HG02938 (cell line): ENCODE measurements at regions not wholly inside any gene's neighbourhood (a gene's known extent, or its start where the extent isn't known, plus 50 kb on each side); places are given as distances from the start of the nearest gene placed in this dataset.

Experiments
- ATAC-seq: cut with Tn5 transposase; IDR thresholded peaks from one replicate; pipeline ENCODE4 v1.9.1; 2021; ENCODE audit warnings: mild to moderate bottlenecking, moderate library complexity; ENCODE audit not compliant: unreplicated experiment

DNA sequence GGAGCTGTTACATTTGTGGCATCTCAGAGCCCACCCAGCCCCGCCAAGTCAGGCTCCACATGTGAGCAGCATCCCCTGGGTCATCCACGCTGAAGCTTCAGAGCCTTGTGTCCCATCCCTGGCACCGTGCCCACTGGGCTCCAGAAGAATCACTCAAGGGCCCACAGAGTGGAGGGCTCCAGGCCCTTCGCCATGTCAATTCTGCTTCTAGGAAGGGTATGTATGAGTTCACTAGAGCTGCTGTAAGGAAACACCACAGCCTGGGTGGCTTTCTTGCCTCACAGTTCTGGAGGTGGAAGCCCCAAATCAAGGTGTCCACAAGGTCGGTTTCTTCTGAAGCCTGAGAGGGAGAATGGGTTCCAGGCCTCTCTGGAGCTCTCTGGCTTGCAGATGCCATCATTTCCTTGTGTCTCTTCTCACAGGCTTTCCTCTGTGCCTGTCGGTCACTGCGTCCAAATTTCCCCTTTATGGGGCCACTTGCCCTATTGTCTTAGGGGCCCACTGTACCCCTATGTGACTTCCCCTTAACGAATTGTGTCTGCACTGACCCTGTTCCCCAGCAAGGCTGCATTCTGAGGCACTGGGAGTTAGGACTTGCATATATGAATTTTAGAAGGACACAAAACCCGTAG lies 1476.0 kb downstream of the TBC1D22A start:
- ATAC-seq = no peak

DNA sequence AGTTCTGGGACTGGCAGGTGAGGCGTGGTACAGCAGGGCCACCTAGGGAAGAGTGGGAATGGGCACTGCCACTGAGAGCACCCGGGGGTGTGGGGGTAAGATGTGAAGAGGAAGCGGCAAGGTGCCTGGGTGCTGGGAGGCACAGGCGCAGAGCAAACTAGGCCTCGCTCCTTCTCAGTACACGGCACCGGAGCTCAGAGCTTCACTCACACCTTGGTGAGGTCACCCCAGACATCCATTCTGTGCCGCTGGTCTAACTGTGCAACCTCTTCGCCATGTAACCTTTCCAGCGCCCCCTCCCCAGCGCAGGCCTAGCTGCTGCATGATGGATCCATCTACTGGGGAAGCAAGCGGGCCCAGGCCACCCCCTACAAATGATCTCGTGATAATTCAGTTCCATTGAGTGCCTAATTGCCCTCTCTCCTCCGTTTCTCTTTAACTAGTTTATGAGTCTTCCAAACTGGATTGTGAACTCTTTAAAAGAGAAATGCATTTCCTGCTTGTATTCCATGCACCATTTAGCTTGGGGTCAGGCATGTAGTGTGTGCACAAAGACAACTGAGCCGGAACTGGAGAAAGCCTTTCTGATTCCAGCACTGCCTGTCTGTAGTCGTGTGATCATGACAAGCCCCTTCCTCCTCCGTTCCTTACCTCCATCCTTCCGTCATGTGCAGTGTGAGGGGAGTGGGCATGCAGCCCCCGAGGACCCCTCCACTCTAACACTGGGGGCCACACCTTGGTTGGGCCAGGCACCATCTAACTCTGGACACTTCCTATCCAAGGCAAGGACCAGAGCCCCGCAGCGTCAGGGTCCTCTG lies 1475.2 kb downstream of the TBC1D22A start:
- ATAC-seq = no peak

DNA sequence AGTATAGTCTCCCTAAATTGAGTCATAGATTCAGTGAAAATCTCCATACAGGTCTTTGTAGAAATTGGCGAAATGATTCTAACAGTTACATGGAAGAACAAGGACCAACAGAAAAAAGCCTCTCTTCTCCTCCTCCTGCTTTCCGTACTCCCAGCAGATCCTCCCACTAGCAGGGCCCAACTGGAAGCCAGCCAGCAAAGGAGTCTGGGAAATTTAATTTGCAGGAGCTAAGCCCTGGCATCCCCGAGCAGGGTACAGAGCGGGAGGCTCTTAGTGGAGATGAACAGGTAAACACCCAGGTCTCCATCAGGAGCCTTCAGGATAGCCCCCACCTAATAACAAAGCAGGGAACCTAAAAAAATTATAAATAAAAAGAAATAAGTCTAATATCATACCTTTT lies 1473.8 kb downstream of the TBC1D22A start:
- no peak for ATAC-seq

DNA sequence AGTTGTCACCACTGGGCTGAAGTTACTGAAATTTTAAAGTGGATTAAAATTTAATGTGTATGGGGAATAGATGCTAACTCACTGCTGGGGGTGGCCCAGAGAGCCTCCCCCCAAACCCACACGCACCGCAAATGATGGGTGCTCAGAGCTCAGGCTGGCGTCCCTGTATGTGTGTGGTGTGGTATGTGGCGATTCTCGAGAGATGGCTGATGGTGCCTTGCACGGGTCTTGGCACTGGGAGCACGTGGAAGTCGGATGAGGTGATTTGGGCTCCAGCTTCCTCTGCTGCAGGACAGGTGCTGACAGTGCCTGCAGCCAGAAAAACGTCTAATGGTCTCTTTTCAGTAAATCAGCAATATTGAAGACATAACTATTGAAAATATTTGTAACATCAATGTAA lies 1473.3 kb downstream of the TBC1D22A start:
- no peak for ATAC-seq

DNA sequence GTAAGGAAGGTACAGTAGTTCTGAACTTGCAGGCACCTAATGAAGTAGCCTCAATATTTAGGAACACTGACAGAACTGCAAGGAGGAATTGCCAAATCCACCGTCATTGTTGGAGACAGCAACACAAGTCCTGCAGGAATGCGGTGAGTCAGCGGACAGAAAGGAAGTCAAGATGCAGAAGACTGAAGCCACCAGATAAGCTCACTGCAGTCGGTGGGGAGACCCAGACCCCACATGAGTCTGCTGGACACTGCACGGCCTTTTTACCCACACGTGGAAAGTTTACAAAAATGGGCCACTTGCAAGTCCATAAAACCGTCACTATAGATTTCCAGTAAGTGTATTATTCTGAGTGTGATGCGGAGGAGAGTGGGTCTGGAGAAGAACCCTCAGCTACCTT lies 1471.6 kb downstream of the TBC1D22A start:
- ATAC-seq = no peak

DNA sequence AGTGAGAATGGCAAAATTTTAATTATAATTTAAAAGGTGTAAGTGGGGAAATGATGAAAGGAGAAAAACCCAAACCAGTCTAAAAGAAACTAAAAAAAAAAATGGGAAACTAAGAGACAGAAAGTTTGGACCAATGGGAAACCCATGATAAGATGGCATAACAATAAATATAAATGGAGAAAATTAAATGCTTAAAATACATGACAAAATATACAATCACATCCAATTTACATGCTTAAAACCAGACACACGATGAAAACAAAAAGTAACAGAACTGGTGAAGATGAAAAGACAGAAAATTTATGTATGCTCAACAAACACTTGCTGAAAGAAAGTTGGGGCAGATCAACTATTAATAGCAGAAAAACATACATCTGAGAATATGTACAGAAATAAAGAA lies 1471.1 kb downstream of the TBC1D22A start:
- no peak for ATAC-seq

DNA sequence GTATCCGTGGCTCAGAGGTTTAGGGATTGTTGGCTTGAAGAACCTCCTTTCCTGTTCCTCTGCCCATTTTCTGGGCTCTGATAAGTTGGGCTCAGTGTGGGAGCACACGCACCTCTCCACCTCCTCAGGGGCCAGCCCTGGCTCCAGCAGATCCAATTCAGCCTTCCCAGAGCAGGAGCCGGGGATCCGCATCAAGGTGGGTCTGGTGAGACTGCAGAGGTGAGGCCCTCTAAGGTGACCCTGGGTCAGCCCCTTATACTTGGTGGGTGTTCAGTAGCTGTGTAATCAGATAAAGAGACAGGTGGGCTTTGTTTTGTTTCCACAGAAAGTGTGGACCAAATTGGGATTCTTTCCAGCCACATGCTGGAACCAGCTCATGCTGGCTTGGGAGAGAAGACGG lies 1466.0 kb downstream of the TBC1D22A start:
- ATAC-seq = no peak

DNA sequence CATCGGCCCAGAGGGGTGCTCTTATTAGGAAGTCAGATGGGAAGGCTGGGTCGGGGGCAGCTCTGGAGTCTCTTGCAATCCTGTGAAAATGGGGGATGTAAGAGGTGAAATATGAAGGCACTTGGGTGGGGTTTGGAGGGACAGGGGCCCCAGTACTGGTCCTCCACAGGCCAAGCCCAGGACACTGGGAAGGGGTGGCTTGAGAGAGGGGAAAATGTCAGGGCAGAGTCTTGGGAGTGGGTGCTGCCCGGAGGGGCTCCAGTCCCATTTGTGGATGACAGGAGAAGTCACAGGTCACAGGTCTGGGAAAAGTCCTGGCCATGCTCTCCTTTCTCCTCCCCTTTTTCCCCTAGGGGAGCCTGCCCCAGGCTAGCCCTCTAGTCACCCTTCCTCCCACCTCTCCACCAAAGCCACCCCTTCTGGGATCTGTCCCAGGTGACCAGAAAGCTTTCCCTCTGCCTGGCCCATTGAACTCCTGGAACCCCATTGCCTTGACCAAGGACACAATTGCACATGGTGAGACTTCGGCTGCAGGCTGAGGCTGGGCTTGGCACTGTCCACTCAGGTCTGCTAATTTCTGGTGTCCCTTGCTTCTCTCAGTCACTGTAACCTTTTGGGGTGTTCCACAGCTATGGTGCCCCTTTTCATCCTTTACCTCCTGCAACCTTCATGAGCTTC lies 1465.0 kb downstream of the TBC1D22A start:
- no peak for ATAC-seq

DNA sequence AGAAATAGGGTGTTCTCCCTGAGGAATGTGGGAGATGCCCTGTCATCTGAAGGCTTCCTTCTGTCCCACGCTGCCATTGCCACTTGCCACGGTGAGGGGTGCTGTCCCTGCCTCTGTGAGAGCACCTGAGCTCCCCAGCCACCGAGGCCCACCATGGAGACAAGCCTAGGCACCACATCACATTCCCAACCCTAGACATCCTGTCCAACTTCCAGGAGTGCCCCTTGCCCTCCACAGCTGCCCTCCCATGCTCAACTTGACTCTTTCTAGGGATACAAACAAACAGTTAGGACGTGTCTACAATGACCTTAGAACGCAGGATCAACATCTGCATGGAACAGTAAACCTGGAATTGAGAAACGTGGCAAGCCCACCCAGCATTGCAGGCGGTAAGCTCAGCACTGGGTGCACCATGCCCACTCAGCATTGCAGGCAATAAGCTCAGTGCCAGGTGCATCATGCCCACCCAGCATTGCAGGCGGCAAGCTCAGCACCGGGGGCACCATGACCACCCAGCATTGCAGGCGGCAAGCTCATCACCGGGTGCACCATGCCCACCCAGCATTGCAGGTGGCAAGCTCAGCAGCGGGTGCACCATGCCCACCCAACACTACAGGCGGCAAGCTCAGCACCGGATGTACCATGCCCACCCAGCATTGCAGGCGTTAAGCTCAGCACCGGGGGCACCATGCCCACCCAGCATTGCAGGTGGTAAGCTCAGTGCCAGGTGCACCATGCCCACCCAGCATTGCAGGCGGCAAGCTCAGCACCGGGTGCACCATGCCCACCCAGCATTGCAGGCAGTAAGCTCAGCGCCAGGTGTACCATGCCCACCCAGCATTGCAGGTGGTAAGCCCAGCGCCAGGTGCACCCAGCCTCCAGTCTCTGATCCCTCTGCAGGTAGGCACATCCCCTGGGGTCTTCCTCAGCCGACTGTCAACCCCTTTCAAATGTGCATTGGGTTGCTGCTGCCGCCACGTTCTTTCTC lies 1463.9 kb downstream of the TBC1D22A start:
- no peak for ATAC-seq

DNA sequence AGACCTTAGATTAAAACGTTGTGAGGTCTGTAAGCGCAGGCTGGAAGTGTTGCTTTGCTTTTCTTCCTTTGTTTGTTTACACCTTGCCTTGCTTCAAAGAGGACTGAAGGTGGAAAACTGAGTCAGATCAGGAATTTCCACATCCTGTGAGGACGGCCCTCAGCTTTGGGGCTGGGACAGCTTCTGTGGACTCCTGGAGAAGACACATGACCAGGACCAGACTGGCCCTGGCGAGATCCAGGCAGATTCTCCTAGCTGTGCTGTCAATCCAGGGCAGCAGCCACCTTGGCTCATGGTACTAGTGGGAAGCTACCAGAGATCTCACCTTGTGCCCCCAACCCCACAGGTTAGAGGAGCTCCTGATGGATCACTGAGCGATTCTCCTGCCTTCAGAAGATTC lies 1461.9 kb downstream of the TBC1D22A start:
- ATAC-seq = no peak

DNA sequence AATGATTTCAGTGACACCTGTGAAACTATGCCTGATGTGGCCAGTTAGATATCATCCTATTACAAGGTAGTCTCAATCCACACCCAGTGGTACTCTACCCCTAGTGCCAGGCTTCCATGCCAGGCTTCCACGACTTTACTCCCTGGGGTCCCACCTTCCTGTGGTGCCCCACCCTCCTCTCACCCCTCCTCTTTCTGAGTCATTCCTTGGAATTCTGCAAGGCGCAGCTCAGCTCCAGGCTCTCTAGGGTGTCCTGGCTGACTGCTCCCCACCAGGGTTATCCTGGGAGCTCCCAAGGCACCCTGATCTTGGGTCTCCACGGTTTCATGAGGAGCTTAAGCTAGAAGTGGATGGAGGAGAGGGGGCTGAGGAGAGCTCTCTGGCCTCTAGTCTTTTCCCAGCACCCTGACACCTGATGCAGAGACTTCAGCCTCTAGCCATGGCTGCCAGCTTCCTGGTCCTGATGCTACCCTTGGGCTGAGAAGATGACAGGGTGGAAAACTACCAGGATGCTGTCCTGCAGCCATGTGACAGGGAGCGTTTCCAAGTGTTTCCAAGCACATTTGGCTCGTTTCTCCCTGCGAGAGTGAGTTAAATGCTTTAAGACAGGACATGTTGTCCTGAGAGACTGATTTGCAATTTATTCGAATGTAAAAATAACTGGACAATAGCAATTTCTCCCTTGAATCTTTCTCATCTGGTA lies 1461.2 kb downstream of the TBC1D22A start:
- no peak for ATAC-seq

DNA sequence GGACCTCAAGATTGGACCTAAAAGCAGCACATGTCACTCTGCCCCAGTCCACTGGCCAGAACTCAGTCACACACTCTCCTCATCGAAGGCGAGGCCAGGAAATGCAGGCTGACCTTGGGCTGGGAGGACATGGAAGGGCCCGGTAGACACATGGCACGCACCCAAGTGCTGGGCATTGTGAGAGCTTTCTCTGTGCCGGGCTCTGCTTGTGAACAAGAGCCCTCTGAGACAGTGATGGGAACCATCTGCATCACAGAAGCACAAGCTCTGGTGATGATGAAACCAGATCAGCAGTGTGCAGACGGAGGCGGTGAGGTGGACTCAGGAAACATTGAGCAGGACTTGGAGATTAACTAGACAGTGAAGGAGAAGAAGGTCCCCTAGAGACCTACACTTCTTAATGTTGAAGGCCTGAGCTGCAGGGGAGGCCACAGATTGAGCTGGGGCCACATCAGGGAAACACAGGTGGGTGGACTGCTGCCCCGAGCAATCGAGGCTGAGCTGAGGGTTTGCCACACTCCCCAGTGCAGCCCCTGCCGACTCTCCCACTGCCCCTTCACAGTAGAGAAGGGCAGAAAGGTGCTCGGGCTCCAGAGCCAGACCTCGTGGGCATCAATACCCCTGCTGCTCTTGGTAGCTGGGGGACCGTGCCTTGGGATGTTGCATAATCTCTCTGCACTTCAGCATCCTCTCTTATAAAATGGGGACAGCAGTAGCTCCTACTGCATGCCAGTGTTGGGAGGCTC lies 1460.5 kb downstream of the TBC1D22A start:
- no peak for ATAC-seq

DNA sequence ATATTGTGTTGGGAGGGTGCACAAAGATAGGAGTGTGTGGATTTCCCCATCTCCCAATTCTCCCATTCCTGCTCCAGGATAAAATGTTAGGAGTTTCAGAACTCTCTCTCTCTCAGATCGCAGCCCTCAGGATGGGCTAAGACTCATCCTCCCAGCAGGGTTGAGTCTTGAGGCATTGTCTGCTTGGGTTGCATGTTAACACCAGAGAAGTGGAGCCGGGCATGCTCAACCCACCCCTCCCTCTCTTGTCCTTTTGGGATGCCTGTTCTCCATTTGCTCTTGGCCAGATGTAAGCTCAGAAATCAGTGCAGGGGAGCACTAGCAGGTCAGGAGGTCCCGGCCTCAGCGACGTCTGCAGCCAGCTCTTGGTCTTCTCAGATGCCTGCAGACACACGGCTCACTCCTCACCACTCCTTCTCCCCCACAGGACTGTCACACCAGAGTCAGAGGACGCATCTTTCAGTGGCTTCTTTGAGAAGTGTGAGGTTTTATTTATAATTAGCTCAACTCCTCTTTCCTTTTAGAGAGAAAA lies 1456.5 kb downstream of the TBC1D22A start:
- no peak for ATAC-seq

DNA sequence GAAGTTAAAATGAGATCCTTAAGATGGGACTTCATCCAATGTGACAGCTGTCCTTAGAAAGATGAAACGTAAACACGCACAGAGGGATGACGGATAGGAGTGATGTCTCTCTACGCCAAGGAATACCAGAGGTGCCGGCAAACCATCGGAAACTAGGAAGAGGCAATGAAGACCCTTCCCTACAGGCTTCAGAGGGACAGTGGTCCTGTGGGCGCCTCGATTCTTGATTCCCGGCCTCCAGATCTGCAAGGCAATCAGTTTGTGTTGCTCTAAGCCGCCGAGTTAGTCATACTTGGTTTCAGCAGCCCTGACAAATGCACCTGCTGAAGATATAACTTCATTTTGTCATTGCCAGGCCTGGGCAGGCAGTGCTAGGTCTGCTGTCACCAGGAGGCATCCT lies 1455.1 kb downstream of the TBC1D22A start:
- ATAC-seq = no peak

DNA sequence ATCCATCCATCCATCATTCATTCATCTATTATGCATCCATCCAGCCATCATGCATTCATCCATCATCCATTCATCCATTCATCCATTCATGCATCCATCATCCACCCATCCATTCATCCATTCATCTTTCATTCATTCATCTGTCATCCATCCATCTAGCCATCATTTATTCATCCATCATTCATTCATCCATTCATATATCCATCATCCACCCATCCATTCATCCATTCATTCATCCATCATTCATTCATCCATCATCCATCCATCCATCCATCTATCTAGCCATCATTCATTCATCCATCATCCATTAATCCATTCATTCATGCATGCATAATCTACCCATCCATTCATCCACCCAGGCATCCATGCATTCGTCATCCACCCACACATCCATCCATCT lies 1450.3 kb downstream of the TBC1D22A start:
- ATAC-seq = no peak

DNA sequence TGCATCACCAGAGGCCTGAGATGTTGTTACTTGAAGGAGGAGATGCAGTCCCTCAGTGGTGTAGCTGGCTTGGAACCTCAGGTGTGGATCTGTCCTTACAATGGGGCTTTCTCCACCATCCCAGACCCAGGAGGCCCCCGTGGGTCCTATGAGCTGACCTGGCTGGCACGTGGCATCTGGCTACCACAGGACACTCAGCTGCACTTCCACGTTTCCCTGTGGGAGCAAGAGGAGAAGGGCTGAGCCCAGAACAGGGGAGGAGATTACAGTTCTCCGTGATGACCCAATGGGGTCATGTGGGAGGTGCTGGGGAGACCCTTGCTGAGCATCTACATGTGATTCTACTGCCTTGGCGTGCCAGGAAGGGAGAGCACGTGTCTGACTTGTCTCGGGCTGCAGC lies 1448.4 kb downstream of the TBC1D22A start:
- no peak for ATAC-seq

DNA sequence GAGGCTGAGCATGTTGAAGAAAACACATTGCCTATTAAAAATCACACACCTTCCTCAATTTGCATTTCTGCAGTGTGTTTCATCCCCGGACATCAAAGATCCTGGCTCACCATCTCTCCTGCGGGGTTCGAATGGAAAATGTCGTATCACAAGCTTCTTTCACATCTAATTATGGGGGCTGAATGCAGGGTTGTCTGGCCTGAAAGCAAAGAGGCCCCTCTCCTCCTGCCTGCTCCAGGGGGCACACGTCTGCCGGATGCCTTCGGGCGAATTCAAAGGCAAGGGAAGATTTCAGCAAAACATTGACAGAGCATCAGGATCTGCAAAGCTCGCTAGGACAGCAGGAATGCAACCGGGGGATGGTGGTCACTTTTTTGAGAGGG lies 1447.7 kb downstream of the TBC1D22A start:
- no peak for ATAC-seq

DNA sequence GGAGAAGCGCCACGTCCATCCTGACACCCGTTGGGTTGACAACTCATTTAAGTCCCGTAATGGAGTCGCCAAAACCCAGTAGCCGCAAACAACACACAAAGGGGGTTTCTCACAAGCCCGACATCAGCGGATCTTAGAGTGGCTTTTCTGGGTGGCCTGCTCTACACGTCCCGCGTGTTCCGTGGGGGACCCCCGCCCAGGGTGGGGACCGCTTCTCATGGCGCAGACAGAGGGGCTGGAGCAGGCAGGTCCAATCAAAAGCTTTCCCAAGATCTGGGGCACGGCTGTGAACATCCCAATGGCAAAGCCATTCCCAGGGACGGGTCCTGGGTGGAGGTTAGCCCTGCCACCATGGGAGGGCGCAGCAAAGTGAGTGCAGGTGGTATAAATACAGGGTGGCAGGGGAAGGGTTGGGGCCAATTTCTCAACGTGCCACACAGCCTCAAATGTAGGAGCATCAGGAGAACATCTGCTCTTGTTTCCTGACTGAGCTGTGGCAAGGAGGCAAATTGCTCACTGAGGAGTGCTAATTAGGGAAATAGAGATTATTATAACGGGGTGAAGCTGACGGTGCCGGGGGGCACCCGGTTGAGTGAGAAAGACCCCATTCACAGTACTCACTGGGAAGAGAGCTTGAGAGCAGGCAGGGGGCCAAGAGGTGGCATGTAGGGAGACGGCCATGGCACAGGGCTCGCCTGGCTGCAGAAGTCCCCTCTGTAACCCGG lies 1447.2 kb downstream of the TBC1D22A start:
- no peak for ATAC-seq

DNA sequence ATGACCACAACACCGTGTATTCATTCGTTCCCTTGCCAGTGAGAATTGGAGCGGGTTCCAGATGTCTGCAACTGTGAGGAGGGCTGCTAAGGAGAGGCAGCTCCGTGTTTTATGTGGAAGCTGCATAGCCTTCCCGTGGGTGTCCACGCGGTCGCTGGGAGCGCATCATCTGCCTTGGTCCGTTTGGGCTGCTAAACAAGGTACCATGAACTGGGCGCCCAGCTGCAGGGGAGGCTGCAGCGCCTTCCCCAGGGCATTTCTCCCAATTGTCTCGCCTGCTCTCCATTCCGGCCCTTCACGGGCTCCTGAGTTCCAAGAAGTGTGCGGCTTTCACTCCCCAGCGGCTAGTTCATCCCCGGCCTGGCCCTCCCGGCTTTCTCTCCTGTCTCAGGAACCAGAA lies 1446.4 kb downstream of the TBC1D22A start:
- ATAC-seq = no peak
